Hepatocyte (in vitro differentiated cells): ENCODE measurements at regions not wholly inside any gene's neighbourhood (a gene's known extent, or its start where the extent isn't known, plus 50 kb on each side); places are given as distances from the start of the nearest gene placed in this dataset.

Experiments
- DNase-seq: peaks from one replicate; pipeline ENCODE4 v3.0.0-alpha.2; 2016; ENCODE audit warnings: low spot score
- H2AFZ ChIP-seq: fragments of 200-600 bp; sonication (generic); 2 replicates; pipeline ENCODE4 v1.6.0; 2016; ENCODE audit warnings: antibody characterized with exemption, mild to moderate bottlenecking
- H3K27ac ChIP-seq: fragments of 200-600 bp; sonication (generic); 2 replicates; pipeline ENCODE4 v1.5.1; 2016; ENCODE audit warnings: mild to moderate bottlenecking
- H3K27me3 ChIP-seq: fragments of 200-600 bp; sonication (generic); 2 replicates; pipeline ENCODE4 v1.6.1; 2016
- H3K36me3 ChIP-seq: fragments of 200-600 bp; sonication (generic); replicated peaks from 2 replicates; pipeline ENCODE4 v1.5.1; 2016; ENCODE audit warnings: low read depth; ENCODE audit not compliant: insufficient read depth
- H3K4me1 ChIP-seq: fragments of 200-600 bp; sonication (generic); 2 replicates; pipeline ENCODE4 v1.5.1; 2016; ENCODE audit warnings: mild to moderate bottlenecking, moderate library complexity; ENCODE audit not compliant: insufficient read depth
- H3K4me2 ChIP-seq: fragments of 200-600 bp; sonication (generic); 2 replicates; pipeline ENCODE4 v1.6.0; 2016
- H3K4me3 ChIP-seq: fragments of 200-600 bp; sonication (generic); 2 replicates; pipeline ENCODE4 v1.5.1; 2016; ENCODE audit warnings: mild to moderate bottlenecking
- H3K79me2 ChIP-seq: fragments of 200-600 bp; sonication (generic); 2 replicates; pipeline ENCODE4 v1.6.0; 2017; ENCODE audit warnings: mild to moderate bottlenecking
- H3K9me2 ChIP-seq: fragments of 200-600 bp; sonication (generic); replicated peaks from 2 replicates; pipeline ENCODE4 v1.6.0; 2017; ENCODE audit warnings: mild to moderate bottlenecking; ENCODE audit not compliant: insufficient read depth
- H3K9me3 ChIP-seq: fragments of 200-600 bp; sonication (generic); 2 replicates; pipeline ENCODE4 v1.5.1; 2016; ENCODE audit warnings: low read depth, mild to moderate bottlenecking
- H4K20me1 ChIP-seq: fragments of 200-600 bp; sonication (generic); 2 replicates; pipeline ENCODE4 v1.6.0; 2016; ENCODE audit warnings: mild to moderate bottlenecking; ENCODE audit not compliant: insufficient read depth, poor library complexity, severe bottlenecking
- EZH2 ChIP-seq: fragments of 200-600 bp; sonication (generic); IDR thresholded peaks from 2 replicates; pipeline ENCODE4 v1.6.1; 2016; ENCODE audit warnings: antibody characterized with exemption, mild to moderate bottlenecking, borderline replicate concordance
- EZH2phosphoT487 ChIP-seq: fragments of 200-600 bp; sonication (generic); IDR thresholded peaks from one replicate; pipeline ENCODE4 v1.6.1; 2018; ENCODE audit warnings: antibody characterized with exemption, mild to moderate bottlenecking, low read depth, moderate library complexity; ENCODE audit not compliant: unreplicated experiment, severe bottlenecking
- WGBS: methylation state at CpG from one replicate; pipeline ENCODE4 v1.1.6; 2016; ENCODE audit warnings: low lambda C conversion rate; ENCODE audit errors: missing lambda C conversion rate; 5-methylcytosine and 5-hydroxymethylcytosine counted together
- TF ChIP-seq, protein P1 (sequence below): fragments of 200-600 bp; sonication (generic); IDR thresholded peaks from 2 replicates; pipeline ENCODE4 v1.5.1; 2016; ENCODE audit warnings: antibody characterized with exemption, mild to moderate bottlenecking; ENCODE audit not compliant: poor library complexity

DNA sequence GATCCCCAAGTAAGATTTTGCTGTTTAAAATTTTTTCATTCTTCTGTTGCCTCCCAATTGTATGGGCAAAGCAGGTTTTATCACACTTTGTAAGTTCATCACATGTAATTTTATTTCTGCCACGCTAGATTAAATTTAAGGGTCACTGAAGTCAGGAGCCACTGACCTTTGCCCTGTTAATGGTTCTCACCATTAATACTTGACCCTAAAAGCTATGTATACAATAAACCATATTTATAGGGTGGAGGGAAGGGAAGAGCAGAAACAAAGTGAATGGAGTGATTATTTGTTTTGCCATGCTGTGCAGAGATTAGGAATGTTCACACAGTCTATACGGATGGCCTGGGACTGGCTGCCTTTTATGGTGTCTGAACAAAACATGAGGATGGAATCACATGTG, 186.7 kb downstream of the BMP2 start:
- H2AFZ ChIP-seq, result no peak overlapping the region
- WGBS, result 58% methylated on average over 2 of the region's 2 CpGs
- H3K4me3 ChIP-seq, result no peak overlapping the region
- no peaks in the 10 kb centered on the region for H4K20me1 ChIP-seq
- H3K36me3 ChIP-seq, result no peaks in the 10 kb centered on the region
- DNase-seq, result peak; percentile 18
- H3K27me3 ChIP-seq, result no peaks in the 10 kb centered on the region
- H3K9me2 ChIP-seq, result no peaks in the 10 kb centered on the region
- H3K27ac ChIP-seq, result no peak overlapping the region
- no peaks in the 10 kb centered on the region for H3K9me3 ChIP-seq
- H3K4me1 ChIP-seq, result peaks cover 4% of the 10 kb centered on the region
- TF ChIP-seq EZH2phosphoT487 (no peak), EZH2 (no peak)
- TF ChIP-seq, protein P1, sequence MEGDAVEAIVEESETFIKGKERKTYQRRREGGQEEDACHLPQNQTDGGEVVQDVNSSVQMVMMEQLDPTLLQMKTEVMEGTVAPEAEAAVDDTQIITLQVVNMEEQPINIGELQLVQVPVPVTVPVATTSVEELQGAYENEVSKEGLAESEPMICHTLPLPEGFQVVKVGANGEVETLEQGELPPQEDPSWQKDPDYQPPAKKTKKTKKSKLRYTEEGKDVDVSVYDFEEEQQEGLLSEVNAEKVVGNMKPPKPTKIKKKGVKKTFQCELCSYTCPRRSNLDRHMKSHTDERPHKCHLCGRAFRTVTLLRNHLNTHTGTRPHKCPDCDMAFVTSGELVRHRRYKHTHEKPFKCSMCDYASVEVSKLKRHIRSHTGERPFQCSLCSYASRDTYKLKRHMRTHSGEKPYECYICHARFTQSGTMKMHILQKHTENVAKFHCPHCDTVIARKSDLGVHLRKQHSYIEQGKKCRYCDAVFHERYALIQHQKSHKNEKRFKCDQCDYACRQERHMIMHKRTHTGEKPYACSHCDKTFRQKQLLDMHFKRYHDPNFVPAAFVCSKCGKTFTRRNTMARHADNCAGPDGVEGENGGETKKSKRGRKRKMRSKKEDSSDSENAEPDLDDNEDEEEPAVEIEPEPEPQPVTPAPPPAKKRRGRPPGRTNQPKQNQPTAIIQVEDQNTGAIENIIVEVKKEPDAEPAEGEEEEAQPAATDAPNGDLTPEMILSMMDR, result no peak
- H3K4me2 ChIP-seq, result no peak overlapping the region
- no peaks in the 10 kb centered on the region for H3K79me2 ChIP-seq

DNA sequence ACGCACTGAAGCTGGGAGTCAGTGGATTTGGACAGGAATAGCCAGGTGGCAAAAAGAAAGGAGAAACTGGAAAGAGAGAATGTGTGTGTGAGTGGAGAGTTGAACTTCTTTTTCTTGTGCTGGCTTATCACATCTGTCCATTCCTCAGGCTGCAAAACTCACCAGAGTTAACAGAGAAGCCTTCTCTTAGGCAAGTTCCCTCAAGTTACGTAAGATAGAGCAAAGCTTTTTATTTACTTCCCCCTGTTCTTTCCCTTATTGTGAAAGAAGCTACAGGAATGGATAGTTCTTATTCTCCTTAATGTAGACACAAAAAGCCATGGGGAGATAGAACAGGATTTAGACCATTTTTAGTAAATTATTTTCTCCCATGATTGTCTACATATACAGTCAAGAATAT, 188.6 kb downstream of the BMP2 start:
- Histone ChIP-seq H3K27me3 (no peaks in the 10 kb centered on the region), H2AFZ (no peak overlapping the region), H4K20me1 (no peaks in the 10 kb centered on the region), H3K4me1 (peaks cover 4% of the 10 kb centered on the region), H3K4me3 (no peak overlapping the region), H3K36me3 (no peaks in the 10 kb centered on the region), H3K9me3 (no peaks in the 10 kb centered on the region), H3K9me2 (no peaks in the 10 kb centered on the region), H3K27ac (no peak overlapping the region), H3K4me2 (no peak overlapping the region), H3K79me2 (no peaks in the 10 kb centered on the region)
- DNase-seq, result no peak
- TF ChIP-seq, protein P1, result no peak
- TF ChIP-seq EZH2 (no peak), EZH2phosphoT487 (no peak)
- WGBS, result 76% methylated on average over 2 of the region's 2 CpGs

DNA sequence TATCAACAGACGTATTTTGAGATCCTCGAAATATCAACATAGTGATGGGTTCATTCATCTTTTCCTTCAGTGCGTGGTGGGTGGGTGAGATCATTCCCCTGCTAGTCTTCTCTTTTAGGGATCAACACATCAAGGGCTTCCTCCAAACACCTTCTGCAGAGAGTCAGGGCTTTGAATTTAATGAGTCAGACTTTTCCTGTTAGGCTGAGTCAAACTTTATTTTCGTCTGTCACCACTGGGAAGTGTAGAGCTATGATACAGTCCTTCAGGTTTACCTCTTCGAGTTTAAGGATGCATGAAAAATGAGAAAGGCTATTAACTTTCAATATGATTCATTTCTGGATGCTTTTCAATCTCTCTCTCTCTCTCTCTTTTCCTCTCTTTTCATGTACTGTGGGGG, 189.1 kb downstream of the BMP2 start:
- no peak overlapping the region for H3K4me2 ChIP-seq
- no peak for DNase-seq

More for the DNA sequence above, 189.1 kb downstream of the BMP2 start:
- Histone ChIP-seq H3K27ac (no peak overlapping the region), H3K4me3 (no peak overlapping the region), H3K9me3 (no peaks in the 10 kb centered on the region), H4K20me1 (no peaks in the 10 kb centered on the region), H3K36me3 (no peaks in the 10 kb centered on the region), H2AFZ (no peak overlapping the region), H3K79me2 (no peaks in the 10 kb centered on the region), H3K27me3 (no peaks in the 10 kb centered on the region), H3K4me1 (peaks cover 4% of the 10 kb centered on the region), H3K9me2 (no peaks in the 10 kb centered on the region)
- 63% methylated on average over 5 of the region's 5 CpGs for WGBS
- TF ChIP-seq, protein P1, result no peak
- TF ChIP-seq EZH2 (no peak), EZH2phosphoT487 (no peak)
